ENCODE measurements at regions not wholly inside any gene's neighbourhood (a gene's known extent, or its start where the extent isn't known, plus 50 kb on each side); places are given as distances from the start of the nearest gene placed in this dataset.

GRCh38 chr4:53682908-53683307 is 91.6 kb upstream of the LNX1 start:
- in situ Hi-C loops (cut with HindIII; ENCODE audit: low pct_unique_long_range_greater_than_20kb, low sequenced_read_pairs) (no loop called here), intact Hi-C loops (cut with micrococcal nuclease; ENCODE audit: unreplicated experiment) (no loop called here)
- TF ChIP-seq TCF7L2 (IDR thresholded peaks at IDR 0.05; ENCODE audit: low read depth, low read length) = no peak
- ChIA-PET POLR2A (no interaction called here), CTCF (no interaction called here)
- Histone ChIP-seq H3K36me3 (ENCODE audit: control insufficient read depth, insufficient read depth, low read length) (no peaks in the 10 kb centered on the region), H3K4me1 (ENCODE audit: control insufficient read depth, insufficient read depth, low read length) (no peaks in the 10 kb centered on the region), H3K9me3 (ENCODE audit: control insufficient read depth, insufficient read depth, low read depth, low read length) (no peaks in the 10 kb centered on the region), H3K4me3 (ENCODE audit: low read depth in 2 of 2, low read length in 2 of 2) (no peak overlapping the region), H3K27ac (ENCODE audit: low read length) (no peak overlapping the region), H3K27me3 (ENCODE audit: control insufficient read depth, insufficient read depth, low read length) (no peaks in the 10 kb centered on the region)
- no TSS peak for BruUV-seq (replicated peaks)
- DNase-seq (ENCODE audit: low read depth, low spot score) (no peak), ATAC-seq (no peak)

GRCh38 chr4:53682196-53682595 is 90.9 kb upstream of the LNX1 start:
- ChIA-PET POLR2A (no interaction called here), CTCF (no interaction called here)
- no peak overlapping the region for H3K4me3 ChIP-seq (ENCODE audit: low read depth in 2 of 2, low read length in 2 of 2)
- intact Hi-C loops (cut with micrococcal nuclease; ENCODE audit: unreplicated experiment) (no loop called here), in situ Hi-C loops (cut with HindIII; ENCODE audit: low pct_unique_long_range_greater_than_20kb, low sequenced_read_pairs) (no loop called here)
- BruUV-seq (replicated peaks) = no TSS peak
- H3K9me3 ChIP-seq (ENCODE audit: control insufficient read depth, insufficient read depth, low read depth, low read length) = no peaks in the 10 kb centered on the region
- no peak for TF ChIP-seq CTCF (IDR thresholded peaks at IDR 0.05)
- TF ChIP-seq TCF7L2 (IDR thresholded peaks at IDR 0.05; ENCODE audit: low read depth, low read length) = no peak
- no peak for TF ChIP-seq REST (IDR thresholded peaks at IDR 0.05; ENCODE audit: insufficient read depth in 1 of 2, low read depth in 2 of 2, low read length in 1 of 2)
- TF ChIP-seq POLR2AphosphoS5 (IDR thresholded peaks at IDR 0.05; ENCODE audit: low read depth, low read length) = no peak
- no peak for TF ChIP-seq SIN3A (IDR thresholded peaks at IDR 0.05; ENCODE audit: borderline replicate concordance, insufficient read depth, low read depth, low read length)
- no peaks in the 10 kb centered on the region for H3K4me1 ChIP-seq (ENCODE audit: control insufficient read depth, insufficient read depth, low read length)
- no peaks in the 10 kb centered on the region for H3K27me3 ChIP-seq (ENCODE audit: control insufficient read depth, insufficient read depth, low read length)
- ATAC-seq = no peak
- no peaks in the 10 kb centered on the region for H3K36me3 ChIP-seq (ENCODE audit: control insufficient read depth, insufficient read depth, low read length)
- no peak overlapping the region for H3K27ac ChIP-seq (ENCODE audit: low read length)
- DNase-seq (ENCODE audit: low read depth, low spot score) = no peak

- in situ Hi-C loops (cut with HindIII; ENCODE audit: low pct_unique_long_range_greater_than_20kb, low sequenced_read_pairs) (no loop called here), intact Hi-C loops (cut with micrococcal nuclease; ENCODE audit: unreplicated experiment) (no loop called here)
- no peaks in the 10 kb centered on the region for H3K4me1 ChIP-seq (ENCODE audit: control insufficient read depth, insufficient read depth, low read length)
- TF ChIP-seq CTCF (IDR thresholded peaks at IDR 0.05) (no peak), REST (IDR thresholded peaks at IDR 0.05; ENCODE audit: insufficient read depth in 1 of 2, low read depth in 2 of 2, low read length in 1 of 2) (no peak), POLR2AphosphoS5 (IDR thresholded peaks at IDR 0.05; ENCODE audit: low read depth, low read length) (no peak), SIN3A (IDR thresholded peaks at IDR 0.05; ENCODE audit: borderline replicate concordance, insufficient read depth, low read depth, low read length) (no peak), TCF7L2 (IDR thresholded peaks at IDR 0.05; ENCODE audit: low read depth, low read length) (no peak)
- ChIA-PET POLR2A (no interaction called here), CTCF (no interaction called here)
- no peak overlapping the region for H3K27ac ChIP-seq (ENCODE audit: low read length)
- no peaks in the 10 kb centered on the region for H3K27me3 ChIP-seq (ENCODE audit: control insufficient read depth, insufficient read depth, low read length)
- DNase-seq (ENCODE audit: low read depth, low spot score) = no peak
- BruUV-seq (replicated peaks) = no TSS peak
- H3K4me3 ChIP-seq (ENCODE audit: low read depth in 2 of 2, low read length in 2 of 2) = no peak overlapping the region
- H3K36me3 ChIP-seq (ENCODE audit: control insufficient read depth, insufficient read depth, low read length) = no peaks in the 10 kb centered on the region
- no peaks in the 10 kb centered on the region for H3K9me3 ChIP-seq (ENCODE audit: control insufficient read depth, insufficient read depth, low read depth, low read length)
- ATAC-seq = no peak
Measured at GRCh38 chr4:53680598-53680997, 89.3 kb upstream of the LNX1 start.

Measured in Panc1 (cell line).